Choroid plexus epithelial cell (primary cell): ENCODE measurements at regions not wholly inside any gene's neighbourhood (a gene's known extent, or its start where the extent isn't known, plus 50 kb on each side); places are given as distances from the start of the nearest gene placed in this dataset.
"Not testable (repeated sequence)": the region's sequence is repeated elsewhere in the genome, so short reads cannot be mapped to it uniquely, and the experiment has no call there.

ENCODE experiments used
- DNase-seq: peaks from one replicate; pipeline ENCODE4 v3.0.0-alpha.2; 2010; ENCODE audit warnings: low read depth
- H3K4me3 ChIP-seq: 2 replicates; pipeline ENCODE4 v1.5.1; 2011; ENCODE audit warnings: low read depth, mild to moderate bottlenecking, control low read depth, low read length, moderate library complexity
- CTCF ChIP-seq: conservative IDR thresholded peaks from 2 replicates; pipeline ENCODE4 v1.5.1; 2011; ENCODE audit warnings: low read depth, mild to moderate bottlenecking, control low read depth, inconsistent platforms, low read length, moderate library complexity

DNA sequence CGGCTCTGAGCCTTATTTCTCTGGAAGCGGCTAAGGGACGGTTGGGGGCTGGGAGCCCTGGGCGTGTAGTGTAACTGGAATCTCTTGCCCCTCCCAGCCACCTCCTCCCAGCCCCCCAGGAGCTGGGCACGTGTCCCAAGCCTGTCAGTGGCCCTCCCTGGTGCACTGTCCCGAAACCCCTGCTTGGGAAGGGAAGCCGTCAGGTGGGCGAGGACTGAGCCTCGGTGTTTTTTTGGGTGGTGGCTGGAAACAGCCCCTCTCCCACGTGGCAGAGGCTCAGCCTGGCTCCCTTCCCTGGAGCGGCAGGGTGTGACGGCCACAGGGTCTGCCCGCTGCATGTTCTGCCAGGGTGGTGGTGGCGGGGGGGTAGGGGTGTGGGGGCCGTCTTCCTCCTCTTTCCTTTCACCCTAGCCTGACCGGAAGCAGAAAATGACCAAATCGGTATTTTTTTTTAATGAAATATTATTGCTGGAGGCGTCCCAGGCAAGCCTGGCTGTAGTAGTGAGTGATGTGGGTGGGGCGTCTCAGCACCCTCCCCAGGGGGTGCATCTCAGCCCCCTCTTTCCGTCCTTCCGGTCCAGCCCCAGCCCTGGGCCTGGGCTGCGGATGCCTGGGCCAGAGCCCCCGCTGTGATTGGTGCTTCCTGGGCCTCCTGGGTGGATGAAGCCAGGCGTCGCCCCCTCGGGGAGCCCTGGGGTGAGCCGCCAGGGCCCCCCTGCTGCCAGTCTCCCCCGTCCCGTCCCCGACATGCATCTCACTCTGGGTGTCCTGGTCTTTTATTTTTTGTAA, 58.8 kb upstream of the GOLGA8A start:
- DNase-seq, result no peak
- TF ChIP-seq CTCF, result no peak
- H3K4me3 ChIP-seq, result no peak overlapping the region

DNA sequence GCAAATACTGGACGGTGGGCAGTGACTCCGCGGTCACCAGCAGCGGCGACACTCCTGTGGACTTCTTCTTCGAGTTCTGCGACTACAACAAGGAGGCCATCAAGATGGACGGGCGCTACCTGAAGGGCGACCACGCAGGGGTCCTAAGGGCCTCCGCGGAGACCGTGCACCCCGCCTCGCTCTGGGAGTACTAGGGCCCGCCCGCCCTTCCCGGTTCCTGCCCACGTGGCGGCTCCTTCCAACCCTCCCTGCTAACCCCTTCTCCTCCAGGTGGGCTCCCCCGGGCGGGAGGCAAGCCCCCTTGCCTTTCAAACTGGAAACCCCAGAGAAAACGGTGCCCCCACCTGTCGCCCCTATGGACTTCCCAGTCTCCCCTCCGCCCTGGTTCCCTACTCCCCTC, 58.1 kb upstream of the GOLGA8A start:
- not testable (repeated sequence) for DNase-seq, H3K4me3 ChIP-seq

DNA sequence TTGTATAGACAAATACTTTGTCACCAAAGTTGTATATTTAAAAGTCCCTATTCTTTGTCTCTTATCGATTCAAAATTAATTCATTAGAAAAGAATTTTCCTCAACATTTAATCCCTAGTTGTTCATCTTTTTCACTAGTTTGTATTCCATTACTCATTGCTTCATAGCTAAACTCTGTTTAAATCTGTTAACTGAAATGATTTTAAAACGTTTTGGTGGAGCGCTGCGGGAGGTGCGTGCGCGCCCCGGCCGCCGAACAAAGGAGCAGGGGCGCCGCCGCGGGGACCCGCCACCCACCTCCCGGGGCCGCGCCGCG, 56.4 kb upstream of the GOLGA8A start:
- no peak overlapping the region for H3K4me3 ChIP-seq
- DNase-seq, result no peak
- no peak for TF ChIP-seq CTCF

DNA sequence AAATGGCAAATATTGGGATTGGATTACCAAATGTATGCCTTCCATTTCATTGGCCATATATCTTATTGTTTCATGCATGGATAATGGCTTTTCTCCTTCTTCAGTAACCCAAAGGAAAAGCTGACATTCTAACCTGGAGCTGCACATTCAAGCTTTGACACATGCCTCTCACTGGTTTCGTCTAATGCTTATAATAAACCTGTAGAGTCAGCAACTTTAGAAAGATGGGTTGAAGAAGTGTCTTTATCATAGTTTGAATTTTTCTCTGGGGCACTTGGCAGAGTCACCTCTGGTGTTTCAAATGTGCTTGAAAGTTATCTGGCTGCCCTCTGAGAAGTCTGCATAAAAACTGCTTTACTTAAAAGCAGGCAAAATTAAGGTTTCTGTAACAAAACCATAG, 55.4 kb upstream of the GOLGA8A start:
- no peak overlapping the region for H3K4me3 ChIP-seq
- no peak for TF ChIP-seq CTCF
- DNase-seq, result no peak

DNA sequence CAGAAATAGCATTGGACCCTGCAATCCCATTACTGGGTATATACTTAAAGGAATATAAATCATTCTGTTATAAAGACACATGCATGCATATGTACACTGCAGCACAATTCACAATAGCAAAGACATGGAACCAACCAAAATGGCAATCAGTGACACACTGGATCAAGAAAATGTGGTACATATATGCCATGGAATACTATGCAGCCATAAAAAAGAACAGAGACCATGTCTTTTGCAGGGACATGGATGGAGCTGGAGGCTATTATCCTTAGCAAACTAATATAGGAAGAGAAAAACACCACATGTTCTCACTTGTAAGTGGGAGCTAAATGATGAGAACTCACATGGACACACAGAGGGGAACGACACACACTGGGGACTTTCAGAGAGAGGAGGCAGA, 53.9 kb upstream of the GOLGA8A start:
- H3K4me3 ChIP-seq, DNase-seq: not testable (repeated sequence)

GRCh38 chr15:34490417-34491193, 53.0 kb upstream of the GOLGA8A start:
- TF ChIP-seq CTCF, result no peak

GRCh38 chr15:34488973-34489959, 51.7 kb upstream of the GOLGA8A start:
- DNase-seq, H3K4me3 ChIP-seq: not testable (repeated sequence)

More at GRCh38 chr15:34490417-34491193, 53.0 kb upstream of the GOLGA8A start:
- no peak for DNase-seq
- no peak overlapping the region for H3K4me3 ChIP-seq
